Left ventricle myocardium inferior (tissue), 1 donor: ENCODE measurements at regions not wholly inside any gene's neighbourhood (a gene's known extent, or its start where the extent isn't known, plus 50 kb on each side); places are given as distances from the start of the nearest gene placed in this dataset.
"Not testable (repeated sequence)": the region's sequence is repeated elsewhere in the genome, so short reads cannot be mapped to it uniquely, and the experiment has no call there.

Experiments used
- DNase-seq: peaks from one replicate; pipeline ENCODE4 v3.0.0-alpha.2; 2020
- H3K27ac ChIP-seq: fragments of 200-600 bp; replicated peaks from 2 replicates; pipeline ENCODE4 v1.8.0; 2021
- H3K27me3 ChIP-seq: fragments of 200-600 bp; 2 replicates; pipeline ENCODE4 v1.8.0; 2021; ENCODE audit warnings: low read depth
- H3K36me3 ChIP-seq: fragments of 200-600 bp; 2 replicates; pipeline ENCODE4 v1.8.0; 2021
- H3K4me1 ChIP-seq: fragments of 200-600 bp; 2 replicates; pipeline ENCODE4 v1.8.0; 2021
- H3K4me3 ChIP-seq: fragments of 200-600 bp; 2 replicates; pipeline ENCODE4 v1.8.0; 2021; ENCODE audit warnings: mild to moderate bottlenecking, moderate library complexity
- H3K9me3 ChIP-seq: fragments of 200-600 bp; replicated peaks from 2 replicates; pipeline ENCODE4 v1.8.0; 2021
- CTCF ChIP-seq: fragments of 200-600 bp; IDR thresholded peaks from 2 replicates; pipeline ENCODE4 v1.8.0; 2021; ENCODE audit warnings: antibody characterized with exemption, mild to moderate bottlenecking, borderline replicate concordance
- intact Hi-C: fragments of 100-400 bp; cut with micrococcal nuclease; formaldehyde crosslinking; loops from one replicate; pipeline ENCODE4 v1.11.0; 2022
- donor health status: DM: no; HTN: yes; CAD: no; lungs with severe emphysema.

GRCh38 chr4:85039526-85039925 is 73.0 kb upstream of the WDFY3 start:
- no peak for TF ChIP-seq CTCF
- intact Hi-C loops = no loop called here
- Histone ChIP-seq H3K4me1 (no peaks in the 10 kb centered on the region), H3K9me3 (peaks cover 14% of the 10 kb centered on the region), H3K27me3 (no peaks in the 10 kb centered on the region), H3K4me3 (no peak overlapping the region), H3K36me3 (no peaks in the 10 kb centered on the region), H3K27ac (no peak overlapping the region)
- no peak for DNase-seq

GRCh38 chr4:85043812-85044496 is 77.5 kb upstream of the WDFY3 start:
- H3K4me1 ChIP-seq, H3K27me3 ChIP-seq, H3K36me3 ChIP-seq, H3K4me3 ChIP-seq, H3K27ac ChIP-seq, DNase-seq, intact Hi-C loops: not testable (repeated sequence)
- peaks cover 42% of the 10 kb centered on the region for H3K9me3 ChIP-seq

- peaks cover 44% of the 10 kb centered on the region for H3K9me3 ChIP-seq
- no peaks in the 10 kb centered on the region for H3K4me1 ChIP-seq
- H3K27me3 ChIP-seq = no peaks in the 10 kb centered on the region
- DNase-seq = no peak
- TF ChIP-seq CTCF = no peak
- intact Hi-C loops = no loop called here
- H3K36me3 ChIP-seq = no peaks in the 10 kb centered on the region
- no peak overlapping the region for H3K27ac ChIP-seq
- no peak overlapping the region for H3K4me3 ChIP-seq
Observed at GRCh38 chr4:85050736-85051135, 84.2 kb upstream of the WDFY3 start.

GRCh38 chr4:85051526-85051925 is 85.0 kb upstream of the WDFY3 start:
- Histone ChIP-seq H3K36me3 (no peaks in the 10 kb centered on the region), H3K27me3 (no peaks in the 10 kb centered on the region), H3K9me3 (peaks cover 36% of the 10 kb centered on the region), H3K4me3 (no peak overlapping the region), H3K27ac (no peak overlapping the region), H3K4me1 (no peaks in the 10 kb centered on the region)
- intact Hi-C loops = no loop called here
- no peak for DNase-seq
- TF ChIP-seq CTCF = no peak

- not testable (repeated sequence) for DNase-seq
Observed at GRCh38 chr4:85054925-85055324, 88.4 kb upstream of the WDFY3 start.

GRCh38 chr4:85058551-85058950 is 92.1 kb upstream of the WDFY3 start:
- Histone ChIP-seq H3K27ac (no peak overlapping the region), H3K36me3 (no peaks in the 10 kb centered on the region), H3K9me3 (no peaks in the 10 kb centered on the region), H3K4me3 (no peak overlapping the region), H3K27me3 (no peaks in the 10 kb centered on the region), H3K4me1 (no peaks in the 10 kb centered on the region)
- DNase-seq = no peak
- TF ChIP-seq CTCF = no peak
- intact Hi-C loops = no loop called here

More at GRCh38 chr4:85054925-85055324, 88.4 kb upstream of the WDFY3 start:
- H3K27ac ChIP-seq, H3K27me3 ChIP-seq, intact Hi-C loops, H3K4me1 ChIP-seq, H3K36me3 ChIP-seq, H3K4me3 ChIP-seq: not testable (repeated sequence)
- peaks cover 11% of the 10 kb centered on the region for H3K9me3 ChIP-seq
